HG03457 (cell line): ENCODE measurements at regions not wholly inside any gene's neighbourhood (a gene's known extent, or its start where the extent isn't known, plus 50 kb on each side); places are given as distances from the start of the nearest gene placed in this dataset.
"Not testable (repeated sequence)": the region's sequence is repeated elsewhere in the genome, so short reads cannot be mapped to it uniquely, and the experiment has no call there.

Experiments used
- ATAC-seq: cut with Tn5 transposase; IDR thresholded peaks from one replicate; pipeline ENCODE4 v1.9.1; 2021; ENCODE audit warnings: moderate number of reproducible peaks; ENCODE audit not compliant: unreplicated experiment

GRCh38 chr12:4158306-4158705, 115.3 kb upstream of the CCND2 start:
- ATAC-seq, result no peak

GRCh38 chr12:4157122-4157521, 116.4 kb upstream of the CCND2 start:
- ATAC-seq, result no peak

DNA sequence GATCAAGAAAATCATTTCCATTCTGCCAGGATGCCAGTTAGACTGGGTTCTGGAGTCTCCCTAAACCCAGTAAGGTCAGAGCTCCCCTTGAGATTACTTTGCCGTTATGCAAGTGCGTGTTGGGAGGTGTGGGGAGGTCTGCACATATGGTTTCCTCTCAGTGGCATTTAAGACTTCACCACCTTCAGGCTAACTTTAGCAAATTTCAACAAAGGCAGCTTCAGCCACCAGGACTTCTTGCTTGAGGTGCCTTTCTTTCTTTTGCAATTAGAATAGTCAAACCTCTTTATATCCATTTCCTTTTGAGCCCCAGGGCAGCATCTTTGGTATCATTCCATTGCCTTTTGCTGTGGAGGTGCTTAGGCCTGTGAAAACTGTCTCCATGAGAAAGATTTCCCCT, 117.2 kb upstream of the CCND2 start:
- ATAC-seq, result no peak

GRCh38 chr12:4154672-4155225, 118.8 kb upstream of the CCND2 start:
- ATAC-seq, result no peak

DNA sequence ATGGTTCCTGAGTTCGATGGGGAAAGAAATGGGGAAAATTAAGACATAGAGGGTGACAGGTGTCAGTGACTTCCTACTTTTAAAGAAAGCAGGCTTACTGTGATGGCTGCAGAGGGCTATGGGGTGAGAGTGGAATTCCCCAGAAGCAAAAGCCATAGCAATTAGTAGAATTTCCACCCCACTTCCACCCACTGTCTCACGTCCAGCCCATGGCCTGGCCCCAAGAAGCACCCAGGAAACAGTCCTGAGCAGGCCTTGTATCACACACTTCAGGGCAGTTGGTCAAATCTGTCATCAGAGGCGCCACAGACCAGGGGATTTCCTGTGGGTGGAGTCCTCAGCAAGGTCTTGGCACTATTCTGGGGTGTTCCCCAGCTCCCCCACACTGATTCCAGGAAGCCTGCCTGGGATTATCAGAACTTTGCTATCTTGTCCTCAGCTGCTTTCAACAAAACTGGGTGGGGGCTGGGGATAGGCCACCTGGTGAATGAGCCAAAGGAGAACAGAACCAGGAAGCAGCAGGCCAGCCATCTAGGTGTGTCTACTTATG, 120.1 kb upstream of the CCND2 start:
- ATAC-seq, result peak; percentile 81

GRCh38 chr12:4152145-4152795, 121.3 kb upstream of the CCND2 start:
- ATAC-seq, result no peak

DNA sequence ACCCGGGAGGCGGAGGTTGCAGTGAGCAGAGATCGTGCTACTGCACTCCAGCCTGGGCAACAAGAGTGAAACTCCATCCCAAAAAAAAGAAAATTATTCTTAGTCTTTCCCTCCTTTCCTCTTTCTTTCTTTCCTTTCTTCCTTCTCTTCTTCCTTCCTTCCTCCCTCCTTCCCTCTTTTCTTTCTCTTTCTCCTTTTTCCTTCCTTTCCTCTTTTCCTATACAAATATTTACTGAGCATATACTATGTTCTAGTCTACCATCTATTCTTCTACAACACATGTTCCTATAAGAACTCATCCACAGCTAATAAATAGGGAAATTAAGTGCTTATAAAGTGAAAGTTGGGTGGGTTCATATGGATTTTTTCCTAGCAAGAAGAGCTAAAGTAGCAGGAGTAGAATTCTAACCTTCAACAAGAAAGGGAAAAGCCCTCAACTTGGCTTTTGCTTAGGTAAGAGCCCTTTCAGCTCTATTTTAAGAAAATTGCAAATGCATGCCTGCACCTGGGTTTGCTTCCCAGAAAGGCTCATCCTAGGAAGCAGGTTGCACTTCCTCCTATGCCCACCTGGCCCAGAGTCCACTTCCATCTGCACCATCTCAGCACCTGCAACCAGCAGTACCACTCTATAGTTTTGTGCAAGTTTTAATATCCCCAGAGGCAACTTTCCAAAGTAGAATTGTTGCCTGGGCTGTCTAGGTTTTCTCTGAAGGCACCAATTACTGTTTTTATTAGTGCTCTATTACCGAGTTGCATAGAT, 122.0 kb upstream of the CCND2 start:
- no peak for ATAC-seq

GRCh38 chr12:4150355-4150754, 123.2 kb upstream of the CCND2 start:
- not testable (repeated sequence) for ATAC-seq

GRCh38 chr12:4148418-4149056, 125.0 kb upstream of the CCND2 start:
- peak; percentile 54 for ATAC-seq

GRCh38 chr12:4147031-4147481, 126.5 kb upstream of the CCND2 start:
- ATAC-seq, result no peak

DNA sequence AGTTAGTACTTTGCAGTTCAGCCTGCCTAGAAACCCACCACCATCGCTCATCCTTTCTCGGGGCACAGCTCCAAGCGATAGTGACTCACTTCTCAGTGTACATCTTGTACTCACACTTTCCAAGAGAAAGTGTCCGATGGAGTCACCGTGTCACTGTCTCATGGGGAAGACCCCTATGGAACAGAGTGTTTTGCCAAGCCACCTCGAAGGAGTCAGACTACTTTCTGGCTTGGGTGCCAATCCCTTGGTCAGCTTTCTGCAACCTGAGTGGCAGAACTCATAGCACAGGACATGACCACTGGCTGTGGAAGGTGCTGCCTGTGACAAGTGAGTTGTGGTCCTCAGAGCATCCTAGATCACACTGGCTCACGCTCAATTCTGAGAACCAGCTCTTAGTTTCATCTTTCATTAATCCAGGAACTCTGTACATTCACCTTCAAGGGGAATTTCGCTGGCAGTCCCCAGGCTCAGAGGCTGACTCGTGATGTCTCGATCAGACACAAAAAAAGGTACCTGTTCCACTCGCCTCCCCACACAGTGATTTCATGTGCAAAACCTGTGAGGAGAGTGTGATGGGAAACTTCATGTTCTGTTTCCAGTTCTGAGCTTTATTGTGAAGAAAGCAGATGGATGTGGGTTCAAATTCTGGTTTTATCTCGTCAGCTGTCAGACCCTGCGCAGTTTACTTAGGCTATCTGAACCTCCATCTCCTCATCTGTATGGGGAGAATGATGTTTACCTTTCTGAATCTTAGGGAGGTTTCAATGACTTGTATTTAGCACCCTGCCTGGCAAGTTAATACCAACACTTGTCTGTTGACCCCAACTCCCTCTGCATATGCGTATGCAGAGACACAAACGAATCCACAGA, 127.3 kb upstream of the CCND2 start:
- ATAC-seq, result no peak

DNA sequence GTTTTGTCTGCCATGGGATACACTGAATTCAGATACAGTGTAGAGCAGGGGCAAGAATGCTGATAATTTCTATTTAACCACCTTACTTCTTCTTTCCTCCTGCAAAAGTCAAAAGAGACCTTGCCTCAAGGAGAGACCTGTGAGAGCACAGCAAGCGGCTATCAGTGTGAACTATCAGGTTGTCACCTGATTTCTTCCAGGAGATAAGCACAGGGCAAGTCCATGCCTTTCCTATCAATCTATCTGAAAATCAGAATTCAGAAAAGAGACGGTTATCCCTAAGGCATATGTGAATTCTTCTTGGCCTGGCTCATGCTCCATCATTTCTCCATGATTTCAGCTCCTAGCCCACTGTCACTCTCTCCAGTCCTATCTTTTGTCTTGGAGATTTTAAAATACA, 128.9 kb upstream of the CCND2 start:
- ATAC-seq, result no peak

DNA sequence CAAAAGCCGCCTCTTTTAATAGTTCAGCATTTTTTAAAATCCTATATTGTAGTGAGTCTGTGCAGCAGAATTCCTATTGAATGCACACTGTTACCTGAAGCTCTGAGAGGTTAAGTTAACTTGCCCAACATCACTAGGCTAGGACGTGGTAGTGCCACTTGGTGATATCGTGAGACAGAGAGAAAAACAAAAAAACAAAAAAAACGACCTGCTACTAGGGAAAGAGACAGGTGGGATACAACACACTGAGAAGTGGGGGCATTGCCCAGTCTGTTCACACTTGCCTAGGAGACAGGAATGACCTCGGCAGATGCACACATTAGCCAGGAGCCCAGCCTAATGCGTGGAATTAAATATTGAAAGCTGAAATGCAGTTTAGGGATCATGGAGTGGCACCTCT, 129.7 kb upstream of the CCND2 start:
- no peak for ATAC-seq

DNA sequence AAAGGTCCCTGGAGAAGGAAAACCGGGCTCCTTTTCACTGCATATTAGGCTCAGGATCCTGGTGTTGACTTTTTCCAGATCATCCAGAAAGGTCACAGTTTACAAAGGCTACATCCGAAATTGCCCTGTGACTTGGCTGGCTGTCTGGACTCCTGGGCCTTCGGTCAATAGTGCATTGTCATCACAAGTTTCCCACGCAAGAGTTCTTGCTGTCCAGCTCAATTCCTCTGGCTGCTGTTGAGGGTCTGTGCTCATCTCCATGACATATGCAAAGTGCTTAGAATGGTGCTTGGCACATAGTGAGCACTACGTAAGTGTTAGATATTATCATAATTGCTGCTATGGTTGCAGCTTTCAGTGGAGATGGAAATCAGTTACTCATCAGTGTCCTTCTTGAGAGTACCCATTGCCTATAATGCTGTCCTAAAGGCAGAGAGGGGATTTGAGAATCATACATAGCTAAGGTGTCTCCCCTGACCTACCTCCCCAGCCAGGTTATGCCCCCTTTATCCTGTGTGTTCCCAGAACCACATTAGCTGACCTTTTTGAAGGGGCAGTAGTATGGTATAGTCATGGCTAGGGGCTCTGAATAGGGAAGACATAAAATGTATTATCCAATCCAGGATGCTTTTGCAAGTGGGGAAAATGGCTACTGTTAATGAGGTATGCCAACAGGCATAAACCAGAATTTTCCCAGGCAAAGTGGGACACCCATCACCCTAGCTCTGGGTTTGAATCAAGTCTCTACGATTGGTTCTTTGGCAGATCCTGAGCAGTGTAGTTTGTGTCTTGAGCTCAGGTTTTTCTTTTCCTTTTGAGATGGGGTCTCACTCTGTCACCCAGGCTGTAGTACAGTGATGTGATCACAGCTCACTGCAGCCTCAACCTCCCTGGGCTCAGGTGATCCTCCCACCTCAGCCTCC, 132.0 kb upstream of the CCND2 start:
- ATAC-seq, result no peak

DNA sequence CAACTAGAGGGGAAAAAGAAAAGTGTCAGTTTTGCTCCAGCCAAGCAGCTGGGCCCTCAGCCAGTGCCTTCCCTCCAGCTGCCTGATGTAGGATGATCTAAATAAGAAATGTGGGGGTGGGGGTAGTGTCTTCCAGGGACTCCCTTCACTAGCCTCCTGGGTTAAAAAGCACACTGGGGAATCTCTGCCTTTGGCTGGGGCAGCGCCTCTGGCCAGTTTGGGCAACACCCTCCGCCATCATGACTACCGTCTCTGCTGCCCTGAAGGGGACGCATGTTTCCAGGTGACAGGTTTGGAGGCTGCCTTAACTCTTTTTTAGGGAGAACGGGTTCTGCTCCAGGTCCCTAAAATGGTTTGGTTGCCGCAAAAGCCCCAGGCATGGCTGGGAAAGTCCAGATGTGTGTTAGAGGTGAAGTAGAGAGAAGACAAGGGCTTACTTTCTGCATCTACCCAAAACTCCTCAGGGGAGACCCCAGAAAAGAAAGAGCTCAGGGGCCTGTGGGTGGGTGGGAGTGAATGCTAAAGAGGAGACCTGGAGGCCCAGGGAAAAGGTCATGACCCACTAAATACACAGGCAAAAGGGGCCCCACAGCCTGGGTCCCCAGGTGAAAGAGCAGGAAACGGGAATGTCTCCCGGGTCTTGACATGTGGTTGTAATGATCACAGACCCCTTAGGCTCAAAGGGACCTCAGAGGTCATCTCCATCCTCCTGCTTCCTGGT, 132.8 kb upstream of the CCND2 start:
- no peak for ATAC-seq

- no peak for ATAC-seq
These were observed 134.4 kb upstream of the CCND2 start for GRCh38 chr12:4139191-4139590.

GRCh38 chr12:4138532-4138931, 135.0 kb upstream of the CCND2 start:
- not testable (repeated sequence) for ATAC-seq

GRCh38 chr12:4138051-4138450, 135.5 kb upstream of the CCND2 start:
- ATAC-seq, result no peak

DNA sequence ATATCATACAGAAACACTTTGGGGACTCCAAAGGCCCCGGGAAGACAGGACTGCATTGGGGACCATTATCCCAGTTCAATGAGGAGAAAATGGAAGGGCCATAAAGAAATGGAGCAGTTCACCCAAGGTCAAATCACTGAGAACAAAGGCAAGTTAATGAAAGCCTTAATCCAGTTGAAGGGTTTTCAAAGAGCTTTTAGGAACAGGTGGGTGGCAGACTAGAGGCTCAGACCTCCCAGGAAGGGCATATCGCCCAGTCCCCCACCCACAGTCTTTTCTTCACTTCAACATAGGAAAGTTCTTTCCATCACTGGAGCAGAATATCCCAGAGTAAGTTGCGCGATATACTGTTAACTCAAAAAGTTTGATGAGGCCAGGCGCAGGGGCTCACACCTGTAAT, 136.1 kb upstream of the CCND2 start:
- no peak for ATAC-seq
